IgD-negative memory B cell (primary cell): ENCODE measurements at regions not wholly inside any gene's neighbourhood (a gene's known extent, or its start where the extent isn't known, plus 50 kb on each side); places are given as distances from the start of the nearest gene placed in this dataset.

Experiments used
- H3K27ac Mint-ChIP-seq, 3 donors: one replicate each; pipeline ENCODE4 v1.8.0; 2020 to 2022; ENCODE audit warnings: mild to moderate bottlenecking in 3 of 3, mixed read lengths in 3 of 3, moderate library complexity in 1 of 3
- H3K27me3 Mint-ChIP-seq: one replicate; pipeline ENCODE4 v1.8.0; 2021; ENCODE audit warnings: mixed read lengths
- H3K36me3 Mint-ChIP-seq: one replicate; pipeline ENCODE4 v1.8.0; 2020; ENCODE audit warnings: mild to moderate bottlenecking, mixed read lengths
- H3K4me1 Mint-ChIP-seq, 3 donors: one replicate each; pipeline ENCODE4 v1.8.0; 2020 to 2022; ENCODE audit warnings: mixed read lengths in 3 of 3, mild to moderate bottlenecking in 1 of 3
- H3K4me3 Mint-ChIP-seq, 4 donors: one replicate each; pipeline ENCODE4 v1.8.0; 2020 to 2022; ENCODE audit warnings: mild to moderate bottlenecking in 4 of 4, mixed read lengths in 4 of 4, moderate library complexity in 3 of 4
- H3K9me3 Mint-ChIP-seq, 3 donors: one replicate each; pipeline ENCODE4 v1.8.0; 2020 to 2021; ENCODE audit warnings: mixed read lengths in 3 of 3, mild to moderate bottlenecking in 1 of 3

- Mint-ChIP-seq H3K9me3 (no peaks in the 10 kb centered on the region), H3K27ac (no peak overlapping the region), H3K4me3 (no peak overlapping the region), H3K4me1 (peaks cover 2 to 4% (median 3%) of the 10 kb centered on the region in 3 donors), H3K27me3 (no peaks in the 10 kb centered on the region), H3K36me3 (peaks cover 2% of the 10 kb centered on the region)
These were observed 92.1 kb upstream of the TAB2 start for GRCh38 chr6:149225370-149225769.

GRCh38 chr6:149225946-149226345 is 91.6 kb upstream of the TAB2 start:
- no peaks in the 10 kb centered on the region for H3K27me3 Mint-ChIP-seq
- H3K36me3 Mint-ChIP-seq = peaks cover 2% of the 10 kb centered on the region
- H3K9me3 Mint-ChIP-seq = no peaks in the 10 kb centered on the region
- no peak overlapping the region for H3K4me3 Mint-ChIP-seq
- no peak overlapping the region for H3K27ac Mint-ChIP-seq
- peaks cover 8 to 10% (median 9%) of the 10 kb centered on the region in 3 donors for H3K4me1 Mint-ChIP-seq

DNA sequence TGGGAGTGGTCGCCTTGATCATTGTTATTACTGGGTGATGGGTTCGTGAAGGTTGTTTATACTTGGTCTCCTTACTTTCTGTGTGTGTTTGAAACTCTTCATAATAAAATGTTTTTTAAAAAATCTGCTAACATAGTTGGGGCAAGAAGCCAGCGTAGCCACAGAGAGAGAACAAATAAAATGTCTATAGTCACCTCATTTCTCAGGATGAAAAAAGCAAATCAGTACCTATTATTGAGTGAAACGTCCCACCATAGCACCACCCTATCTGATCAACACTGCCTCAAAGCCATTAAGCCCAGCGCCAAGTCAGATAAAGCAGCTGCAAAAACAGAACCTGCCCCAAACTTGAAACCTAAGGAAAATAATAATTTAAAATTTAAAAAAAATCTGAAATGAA is 89.7 kb upstream of the TAB2 start:
- Mint-ChIP-seq H3K4me3 (no peak overlapping the region), H3K27ac (no peak overlapping the region), H3K9me3 (no peaks in the 10 kb centered on the region), H3K27me3 (no peaks in the 10 kb centered on the region), H3K36me3 (peaks cover 2% of the 10 kb centered on the region), H3K4me1 (peaks cover 18 to 19% (median 19%) of the 10 kb centered on the region in 3 donors)

- H3K27ac Mint-ChIP-seq = no peak overlapping the region
- no peak overlapping the region for H3K4me3 Mint-ChIP-seq
- peaks cover 4% of the 10 kb centered on the region for H3K36me3 Mint-ChIP-seq
- no peaks in the 10 kb centered on the region for H3K9me3 Mint-ChIP-seq
- no peaks in the 10 kb centered on the region for H3K27me3 Mint-ChIP-seq
- H3K4me1 Mint-ChIP-seq = peaks cover 19 to 25% (median 23%) of the 10 kb centered on the region in 3 donors
These were observed 89.1 kb upstream of the TAB2 start for GRCh38 chr6:149228311-149228955.

DNA sequence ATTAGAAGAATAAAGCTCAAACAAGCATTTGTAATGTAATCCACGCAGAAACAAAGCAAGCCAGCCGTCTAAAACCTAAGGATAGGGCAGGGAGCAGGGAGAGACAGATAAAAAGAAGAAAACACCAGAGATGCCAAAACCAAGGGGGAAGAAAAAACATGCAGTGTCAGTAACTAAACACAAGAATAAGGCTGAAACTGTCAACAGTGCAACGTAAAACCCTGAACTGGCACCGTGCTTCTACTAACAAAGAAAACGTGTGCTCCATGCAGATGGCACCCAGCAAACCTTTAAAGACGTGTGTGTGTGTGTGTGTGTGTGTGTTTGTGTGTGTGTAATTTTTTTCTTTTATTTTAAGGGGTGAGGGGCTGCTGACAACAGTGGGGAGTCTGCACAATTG is 88.4 kb upstream of the TAB2 start:
- no peak overlapping the region for H3K27ac Mint-ChIP-seq
- H3K4me1 Mint-ChIP-seq = peaks cover 19 to 26% (median 24%) of the 10 kb centered on the region in 3 donors
- H3K36me3 Mint-ChIP-seq = peaks cover 4% of the 10 kb centered on the region
- H3K9me3 Mint-ChIP-seq = no peaks in the 10 kb centered on the region
- H3K4me3 Mint-ChIP-seq = no peak overlapping the region
- H3K27me3 Mint-ChIP-seq = no peaks in the 10 kb centered on the region

DNA sequence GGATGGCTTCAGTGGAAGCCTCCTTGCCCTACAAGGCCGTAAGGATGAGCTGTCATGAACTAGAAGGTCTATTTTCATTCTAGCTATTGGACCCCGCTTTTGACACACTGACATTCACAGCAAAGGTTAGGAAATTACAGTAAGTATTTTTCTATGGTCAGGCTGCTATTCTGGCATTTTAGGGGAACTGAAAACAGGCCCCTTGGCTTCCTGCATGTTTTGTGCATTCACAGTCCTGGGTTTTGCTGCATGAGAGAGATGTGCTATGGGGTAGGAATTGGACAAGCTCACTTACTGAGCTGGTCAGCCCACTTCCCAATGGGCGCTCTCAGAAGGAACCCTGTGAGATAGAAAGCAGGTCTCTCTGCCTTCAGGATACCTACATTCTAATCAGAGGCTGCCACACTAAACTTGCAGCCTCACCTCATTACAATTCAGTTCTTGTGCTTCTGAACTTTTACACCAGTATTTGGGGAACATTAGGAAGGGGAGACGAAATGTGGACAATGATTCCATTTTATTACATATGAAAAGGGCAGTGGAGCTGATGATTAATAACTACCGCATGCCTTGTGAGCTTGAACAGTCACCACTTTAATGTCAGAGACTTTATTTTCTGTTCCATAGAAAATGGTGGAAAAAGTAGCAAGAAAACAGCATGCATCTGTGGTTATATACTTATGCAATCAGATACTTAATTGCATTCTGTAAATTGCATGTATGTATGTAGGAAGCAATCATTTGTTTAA is 86.6 kb upstream of the TAB2 start:
- Mint-ChIP-seq H3K27ac (peak overlapping the region; percentile 21 to 94 (median 72)), H3K27me3 (no peaks in the 10 kb centered on the region), H3K4me3 (peak overlapping the region in 3 of 4 donors; percentile 13 to 87 (median 66)), H3K9me3 (no peaks in the 10 kb centered on the region), H3K4me1 (peaks cover 32 to 38% (median 33%) of the 10 kb centered on the region in 3 donors), H3K36me3 (peaks cover 2% of the 10 kb centered on the region)

- Mint-ChIP-seq H3K27ac (peak overlapping the region in 2 of 3 donors; percentile 65 to 94), H3K4me1 (peaks cover 32 to 38% (median 33%) of the 10 kb centered on the region in 3 donors), H3K4me3 (peak overlapping the region in 2 of 4 donors; percentile 17 to 71), H3K27me3 (no peaks in the 10 kb centered on the region), H3K9me3 (no peaks in the 10 kb centered on the region), H3K36me3 (peaks cover 2% of the 10 kb centered on the region)
These were observed 85.7 kb upstream of the TAB2 start for GRCh38 chr6:149231778-149232177.

DNA sequence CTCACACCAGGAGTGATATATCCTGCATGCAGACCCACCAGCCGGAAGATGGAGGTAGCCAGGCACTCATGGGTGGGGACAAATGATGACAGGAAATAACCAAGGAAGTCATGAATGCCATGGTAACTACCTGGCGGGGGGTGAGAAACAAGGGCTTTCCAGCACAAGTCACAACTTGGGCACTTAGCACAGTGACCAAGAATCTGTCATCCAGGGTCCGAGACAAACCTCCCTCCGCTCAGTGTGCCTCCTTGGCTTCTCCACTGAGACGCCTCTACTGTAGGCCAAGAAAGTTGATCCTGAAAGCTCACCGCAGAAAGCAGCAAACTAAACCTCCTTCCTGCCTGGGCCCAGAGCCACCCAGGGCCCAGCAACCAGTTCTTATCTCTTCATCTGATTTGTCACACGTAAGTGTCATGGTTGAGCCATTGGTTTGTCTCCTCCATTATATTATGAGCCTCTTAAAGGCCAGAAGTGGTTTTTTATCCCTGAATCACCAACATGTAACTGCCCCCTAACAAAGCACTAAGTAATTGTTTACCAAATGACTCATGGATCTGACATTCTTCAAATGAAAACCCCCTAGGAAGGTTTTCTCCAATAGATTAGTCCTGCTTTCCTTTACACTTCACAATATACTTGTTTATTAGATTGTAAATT is 84.3 kb upstream of the TAB2 start:
- Mint-ChIP-seq H3K36me3 (peaks cover 2% of the 10 kb centered on the region), H3K9me3 (no peaks in the 10 kb centered on the region)

DNA sequence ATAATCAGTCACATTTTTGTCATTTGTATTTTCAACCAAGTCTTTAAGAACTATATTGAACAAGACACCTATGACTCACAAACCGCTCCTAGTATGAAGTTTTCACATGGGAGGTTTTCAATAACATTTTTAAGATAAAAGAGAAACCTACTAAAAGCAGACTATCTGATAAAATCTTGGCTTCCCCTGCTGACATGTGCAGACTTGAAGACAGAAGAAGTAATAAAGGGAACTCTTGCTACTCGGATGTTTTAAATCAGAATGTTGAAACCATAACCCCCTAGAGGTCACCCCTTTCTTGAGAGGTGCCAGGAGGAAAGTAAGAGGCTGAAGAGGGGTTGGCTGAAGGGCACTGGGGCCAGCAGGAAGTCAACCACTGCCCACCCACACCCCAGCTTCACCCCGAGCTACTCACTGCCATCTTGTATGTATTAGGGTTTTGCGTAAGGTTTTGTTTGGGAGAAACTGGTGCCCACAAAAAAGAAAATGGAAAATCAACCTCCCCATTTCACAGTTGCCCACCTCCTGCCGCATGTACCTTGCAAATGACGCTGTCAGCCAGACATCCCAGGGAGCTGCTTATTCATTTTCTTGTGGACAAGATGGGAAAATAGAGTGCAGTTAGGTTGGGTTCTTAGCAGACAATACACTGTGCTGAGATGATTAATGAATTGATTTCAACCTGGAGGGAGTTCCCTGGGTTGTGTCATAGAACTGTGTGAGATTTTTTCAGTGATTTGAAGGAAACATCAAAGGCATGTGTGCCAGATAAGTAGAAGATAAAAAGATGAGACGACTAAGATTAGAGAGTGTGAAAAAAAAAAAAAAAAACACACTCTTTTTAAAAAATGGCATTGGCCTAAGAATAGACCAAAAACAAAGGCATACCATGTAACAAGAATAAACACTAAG is 83.2 kb upstream of the TAB2 start:
- no peaks in the 10 kb centered on the region for H3K27me3 Mint-ChIP-seq
- H3K27ac Mint-ChIP-seq = no peak overlapping the region
- H3K9me3 Mint-ChIP-seq = no peaks in the 10 kb centered on the region
- H3K4me3 Mint-ChIP-seq = peak overlapping the region in 1 of 4 donors; percentile 12
- peaks cover 32 to 38% (median 33%) of the 10 kb centered on the region in 3 donors for H3K4me1 Mint-ChIP-seq
- H3K36me3 Mint-ChIP-seq = peaks cover 2% of the 10 kb centered on the region

More for the DNA sequence above, 84.3 kb upstream of the TAB2 start:
- H3K27ac Mint-ChIP-seq = no peak overlapping the region
- no peak overlapping the region for H3K4me3 Mint-ChIP-seq
- H3K27me3 Mint-ChIP-seq = no peaks in the 10 kb centered on the region
- H3K4me1 Mint-ChIP-seq = peaks cover 32 to 38% (median 33%) of the 10 kb centered on the region in 3 donors

DNA sequence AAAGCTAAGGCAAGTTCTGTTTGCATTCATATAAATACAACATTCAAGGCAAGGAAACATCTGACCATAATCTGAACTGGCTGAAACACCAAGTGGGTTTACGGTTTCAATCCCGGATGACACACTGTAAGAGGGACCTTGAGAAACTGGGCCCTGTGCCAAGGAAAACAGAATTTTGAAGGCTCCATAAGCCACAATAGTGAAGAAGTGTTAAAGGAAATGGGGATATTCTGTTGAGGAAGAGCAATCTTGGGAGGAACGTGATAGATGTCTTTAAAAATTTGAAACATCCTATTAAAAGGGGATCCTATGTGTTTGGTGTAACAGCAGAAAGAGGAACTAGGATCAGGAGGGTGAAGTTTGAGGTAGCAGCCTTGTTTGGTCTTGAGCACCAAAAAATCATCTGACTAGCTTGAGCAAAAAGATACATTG is 82.4 kb upstream of the TAB2 start:
- Mint-ChIP-seq H3K9me3 (peaks cover 0 to 3% (median 0%) of the 10 kb centered on the region in 3 donors), H3K36me3 (peaks cover 2% of the 10 kb centered on the region), H3K27ac (peak overlapping the region in 2 of 3 donors; percentile 20 to 83), H3K4me1 (peaks cover 32 to 38% (median 32%) of the 10 kb centered on the region in 3 donors), H3K27me3 (no peaks in the 10 kb centered on the region), H3K4me3 (peak overlapping the region in 2 of 4 donors; percentile 7 to 48)

DNA sequence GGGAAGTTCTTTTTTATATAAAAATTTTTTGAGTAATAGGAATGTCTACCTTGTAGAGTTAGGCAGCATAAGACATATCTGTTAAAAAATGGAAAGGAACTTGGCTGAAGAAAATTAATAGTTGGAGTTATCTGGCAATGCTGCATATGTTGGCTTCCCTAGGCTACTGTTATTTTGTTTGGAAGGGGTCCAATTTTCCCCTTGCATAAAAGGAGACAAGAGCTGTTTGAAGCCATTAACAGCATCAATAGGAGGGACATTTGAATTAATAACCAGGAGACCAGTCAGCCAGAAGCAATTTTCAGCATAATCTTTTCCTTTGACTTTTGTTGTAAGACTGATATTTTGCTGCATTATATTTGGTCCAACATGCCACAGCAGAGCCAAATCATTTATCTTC is 80.9 kb upstream of the TAB2 start:
- H3K27ac Mint-ChIP-seq = no peak overlapping the region
- peaks cover 17 to 25% (median 20%) of the 10 kb centered on the region in 3 donors for H3K4me1 Mint-ChIP-seq
- H3K9me3 Mint-ChIP-seq = peaks cover 0 to 3% (median 0%) of the 10 kb centered on the region in 3 donors
- peaks cover 4% of the 10 kb centered on the region for H3K36me3 Mint-ChIP-seq
- H3K27me3 Mint-ChIP-seq = no peaks in the 10 kb centered on the region
- no peak overlapping the region for H3K4me3 Mint-ChIP-seq

DNA sequence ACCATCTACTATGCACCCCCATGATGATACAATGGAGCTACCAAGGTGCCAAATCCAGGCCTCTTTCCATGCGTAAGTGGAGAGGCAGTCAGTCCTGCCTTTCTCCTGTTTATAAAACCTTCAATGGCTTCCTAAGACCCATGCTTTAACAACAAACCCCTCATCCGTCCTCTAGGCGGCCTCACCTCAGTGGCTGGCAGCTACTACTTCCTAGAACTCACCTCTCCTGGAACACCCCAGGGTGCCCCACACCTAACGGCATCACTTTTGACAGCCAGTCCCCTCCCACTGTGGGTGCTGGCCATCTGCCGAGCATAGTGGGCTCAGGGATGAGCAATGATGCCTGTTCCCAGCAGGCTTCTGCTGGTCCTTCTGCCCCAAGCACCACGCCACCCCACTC is 80.0 kb upstream of the TAB2 start:
- H3K27me3 Mint-ChIP-seq = no peaks in the 10 kb centered on the region
- peaks cover 14 to 20% (median 14%) of the 10 kb centered on the region in 3 donors for H3K4me1 Mint-ChIP-seq
- peak overlapping the region in 1 of 3 donors; percentile 14 for H3K27ac Mint-ChIP-seq
- peaks cover 6% of the 10 kb centered on the region for H3K36me3 Mint-ChIP-seq
- H3K4me3 Mint-ChIP-seq = no peak overlapping the region
- peaks cover 0 to 3% (median 2%) of the 10 kb centered on the region in 3 donors for H3K9me3 Mint-ChIP-seq

- Mint-ChIP-seq H3K9me3 (peaks cover 0 to 3% (median 2%) of the 10 kb centered on the region in 3 donors), H3K27ac (peak overlapping the region in 1 of 3 donors; percentile 39), H3K4me3 (peak overlapping the region in 1 of 4 donors; percentile 39)
These were observed 77.8 kb upstream of the TAB2 start for GRCh38 chr6:149239573-149240209.

GRCh38 chr6:149242883-149243282 is 74.6 kb upstream of the TAB2 start:
- no peak overlapping the region for H3K27ac Mint-ChIP-seq
- peaks cover 8 to 22% (median 16%) of the 10 kb centered on the region in 3 donors for H3K4me1 Mint-ChIP-seq
- peaks cover 0 to 3% (median 2%) of the 10 kb centered on the region in 3 donors for H3K9me3 Mint-ChIP-seq
- H3K36me3 Mint-ChIP-seq = peaks cover 4% of the 10 kb centered on the region
- H3K4me3 Mint-ChIP-seq = no peak overlapping the region
- H3K27me3 Mint-ChIP-seq = no peaks in the 10 kb centered on the region

More at GRCh38 chr6:149239573-149240209, 77.8 kb upstream of the TAB2 start:
- Mint-ChIP-seq H3K27me3 (no peaks in the 10 kb centered on the region), H3K4me1 (peaks cover 9 to 15% (median 9%) of the 10 kb centered on the region in 3 donors), H3K36me3 (peaks cover 4% of the 10 kb centered on the region)
